MG63 (cell line): ENCODE measurements at regions not wholly inside any gene's neighbourhood (a gene's known extent, or its start where the extent isn't known, plus 50 kb on each side); places are given as distances from the start of the nearest gene placed in this dataset.

Experiments used
- DNase-seq: peaks from one replicate; pipeline ENCODE4 v3.0.0-alpha.2; 2020
- H3K27me3 ChIP-seq: fragments of 250-450 bp; sonication (Bioruptor Pico); 2 replicates; pipeline ENCODE4 v1.5.1; 2020; ENCODE audit warnings: mild to moderate bottlenecking, moderate library complexity
- H3K36me3 ChIP-seq: fragments of 250-450 bp; sonication (Bioruptor Pico); 2 replicates; pipeline ENCODE4 v1.5.1; 2020; ENCODE audit warnings: mild to moderate bottlenecking, moderate library complexity
- H3K4me3 ChIP-seq: fragments of 250-450 bp; sonication (Bioruptor Pico); 2 replicates; pipeline ENCODE4 v1.5.1; 2020; ENCODE audit warnings: mild to moderate bottlenecking, moderate library complexity
- H3K9me3 ChIP-seq: fragments of 250-450 bp; sonication (Bioruptor Pico); 2 replicates; pipeline ENCODE4 v1.5.1; 2020; ENCODE audit warnings: mild to moderate bottlenecking, moderate library complexity

DNA sequence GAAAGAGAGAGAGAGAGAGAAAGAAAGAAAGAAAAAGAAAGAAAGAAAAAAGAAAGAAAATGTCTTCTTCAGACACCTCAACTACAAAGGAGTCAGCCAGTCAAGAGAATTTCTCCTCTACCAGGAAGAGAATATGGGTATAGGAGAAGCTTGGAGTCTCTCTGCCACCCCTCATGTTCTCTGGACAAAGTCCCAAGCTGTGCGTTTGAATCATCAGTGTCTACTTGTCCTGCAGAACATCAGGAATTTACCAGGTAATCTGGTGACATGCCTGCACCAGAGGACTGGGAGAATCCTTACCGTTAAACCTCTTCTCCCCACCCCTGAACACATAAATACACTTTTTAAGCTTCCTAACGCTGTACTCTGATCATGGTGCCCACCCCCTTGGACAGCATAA lies 119.5 kb downstream of the TM9SF2 start:
- DNase-seq = no peak
- H3K36me3 ChIP-seq = no peaks in the 10 kb centered on the region
- H3K27me3 ChIP-seq = no peaks in the 10 kb centered on the region
- no peaks in the 10 kb centered on the region for H3K9me3 ChIP-seq
- no peak overlapping the region for H3K4me3 ChIP-seq

DNA sequence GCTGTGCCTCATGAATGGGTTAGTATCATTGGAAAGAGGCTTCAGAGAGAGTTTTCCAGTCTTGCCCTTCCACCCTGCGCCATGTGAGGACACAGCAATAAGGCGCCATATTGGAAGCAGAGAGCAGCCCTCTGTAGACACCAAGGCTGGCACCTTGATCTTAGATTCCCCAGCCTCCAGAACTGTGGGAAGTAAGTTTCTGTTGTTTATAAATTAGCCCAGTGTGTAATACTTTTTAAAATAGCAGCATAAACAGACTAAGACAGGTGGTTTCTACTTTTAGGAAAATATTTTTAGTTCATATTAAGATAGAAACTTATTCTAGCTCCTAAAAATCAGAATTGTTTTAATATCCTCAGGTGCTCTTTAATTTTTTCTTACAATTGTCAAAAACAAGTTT lies 117.9 kb downstream of the TM9SF2 start:
- Histone ChIP-seq H3K9me3 (no peaks in the 10 kb centered on the region), H3K27me3 (no peaks in the 10 kb centered on the region), H3K4me3 (no peak overlapping the region), H3K36me3 (no peaks in the 10 kb centered on the region)
- DNase-seq = no peak

DNA sequence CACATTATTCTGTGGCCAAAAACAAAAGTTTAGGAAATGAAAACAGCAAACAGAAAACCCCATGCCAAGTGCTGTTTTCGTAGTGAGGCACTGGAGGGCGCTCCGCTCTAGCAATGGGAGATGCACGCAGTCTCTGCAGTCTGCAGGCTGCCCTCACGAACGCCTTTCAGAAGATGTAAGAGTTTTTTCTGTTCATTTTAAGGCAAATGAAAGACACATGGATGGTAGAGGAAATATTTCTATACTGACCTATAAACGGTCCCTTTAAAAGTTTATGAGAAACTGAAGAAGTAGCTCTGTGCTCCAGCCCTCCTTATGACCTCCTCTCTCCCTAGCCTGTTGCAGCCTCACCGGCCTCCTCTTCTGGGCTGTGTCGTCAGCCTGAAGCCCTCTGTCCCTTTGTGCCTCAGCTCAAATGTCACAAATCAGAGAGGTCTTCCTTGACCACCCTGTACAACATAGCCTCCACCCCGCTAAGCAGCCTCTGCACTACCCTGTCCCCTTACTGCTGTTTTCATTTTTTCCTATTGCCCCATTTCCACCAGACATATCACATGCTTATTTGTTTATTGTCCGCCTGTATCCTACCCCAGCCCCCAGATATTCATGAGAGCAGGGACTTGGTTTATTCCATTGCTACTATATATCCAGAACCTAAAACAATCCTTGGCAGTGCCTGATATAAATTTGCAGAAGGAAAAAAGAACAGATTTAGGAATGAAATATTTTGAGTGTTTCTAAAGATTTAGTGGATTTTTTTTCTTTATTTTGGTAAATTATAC lies 116.4 kb downstream of the TM9SF2 start:
- peak; percentile 34 for DNase-seq
- Histone ChIP-seq H3K27me3 (no peaks in the 10 kb centered on the region), H3K36me3 (no peaks in the 10 kb centered on the region), H3K4me3 (no peak overlapping the region), H3K9me3 (no peaks in the 10 kb centered on the region)

DNA sequence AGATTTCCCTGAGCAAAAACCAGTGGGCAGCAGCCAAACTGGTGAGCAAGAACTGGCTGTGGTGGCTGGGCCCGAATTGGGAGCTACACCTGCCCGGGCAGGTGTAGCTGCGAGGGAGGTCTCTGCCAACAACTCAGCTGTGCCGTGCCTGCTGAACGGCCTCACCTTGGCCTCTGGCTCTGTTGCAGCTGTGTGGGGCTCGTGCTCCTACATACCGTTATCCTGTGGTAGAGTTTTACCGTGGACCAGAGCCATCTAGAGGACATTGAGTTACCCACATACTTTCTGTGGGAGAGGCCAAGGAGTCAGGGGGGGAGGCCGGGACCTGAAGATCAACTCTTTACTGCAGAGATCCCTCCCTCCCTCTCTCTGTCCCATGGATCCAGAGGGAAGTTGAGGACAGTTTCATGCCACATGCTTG lies 113.2 kb downstream of the TM9SF2 start:
- DNase-seq = no peak
- Histone ChIP-seq H3K9me3 (no peaks in the 10 kb centered on the region), H3K36me3 (no peaks in the 10 kb centered on the region), H3K27me3 (no peaks in the 10 kb centered on the region), H3K4me3 (no peak overlapping the region)
